HepG2 (cell line): ENCODE measurements at regions not wholly inside any gene's neighbourhood (a gene's known extent, or its start where the extent isn't known, plus 50 kb on each side); places are given as distances from the start of the nearest gene placed in this dataset.

Source experiments
- ATAC-seq: fragments of 200-7000 bp; cut with Tn5 transposase; 3 replicates; pipeline ENCODE4 v1.9.1; 2020; ENCODE audit warnings: mild to moderate bottlenecking, moderate library complexity
- BruUV-seq: library from RNA; stranded (reverse); fragments of 400-500 nt; replicated peaks from 2 replicates; lab custom pipeline; 2021; lab: Mats Ljungman, UMichigan
- CTCF ChIA-PET: fragments of 300-600 bp; formaldehyde crosslinking; extraction: SDS; loops from one replicate; lab custom pipeline; 2021; ENCODE audit warnings: low total read pairs, inconsistent platforms, low intra/inter-chr PET ratio; lab: Yijun Ruan, JAX
- POLR2A ChIA-PET: fragments of 350-600 bp; sonication (Branson Sonifier 250); formaldehyde crosslinking; loops from one replicate; lab custom pipeline; 2020; ENCODE audit warnings: antibody characterized with exemption, inconsistent platforms; lab: Yijun Ruan, JAX
- DNase-seq: peaks from one replicate; pipeline ENCODE4 v3.0.0-alpha.2; 2015; ENCODE audit warnings: low spot score
- FAIRE-seq: peaks from 3 replicates; lab custom pipeline; 2011; peaks lifted over from hg19 to GRCh38; lab: Jason Lieb, UNC
- H2AFZ ChIP-seq: one replicate; pipeline ENCODE4 v1.6.1; 2011; ENCODE audit warnings: low read length, inconsistent platforms
- H3K27ac ChIP-seq: fragments of 300-600 bp; 3 replicates; pipeline ENCODE4 v1.8.0; 2011; ENCODE audit warnings: mixed run types, mild to moderate bottlenecking, mixed read lengths, low read length, inconsistent platforms; ENCODE audit not compliant: insufficient read depth; ENCODE audit errors: extremely low read length
- H3K27me3 ChIP-seq, 2 experiments: fragments of 200-600 bp in 1 of 2; 2 replicates in 1 of 2; 3 replicates in 1 of 2; pipeline versions ENCODE4 v1.6.0 to v1.8.0; 2011; ENCODE audit warnings: low read length in 2 of 2, mild to moderate bottlenecking in 2 of 2, moderate library complexity in 2 of 2, inconsistent platforms in 1 of 2; ENCODE audit not compliant: insufficient read depth in 2 of 2, control insufficient read depth in 1 of 2
- H3K36me3 ChIP-seq, 2 experiments: fragments of 200-600 bp in 1 of 2; replicated peaks in 1 of 2; 2 replicates in 1 of 2; 3 replicates in 1 of 2; pipeline versions ENCODE4 v1.5.1 to v1.8.0; 2011; ENCODE audit warnings: low read length in 2 of 2, inconsistent platforms in 1 of 2; ENCODE audit not compliant: insufficient read depth in 2 of 2, control insufficient read depth in 1 of 2
- H3K4me1 ChIP-seq: 2 replicates; pipeline ENCODE4 v1.5.1; 2012; ENCODE audit warnings: low read length, inconsistent platforms; ENCODE audit not compliant: insufficient read depth
- H3K4me2 ChIP-seq: 2 replicates; pipeline ENCODE4 v1.6.0; 2011; ENCODE audit warnings: low read depth, low read length, inconsistent platforms
- H3K4me3 ChIP-seq, 3 experiments: fragments of 200-600 bp in 1 of 3; sonication (generic), shearing (Covaris generic) in 1 of 3; replicated peaks in 1 of 3; 2 replicates each; pipeline ENCODE4 v1.5.1; 2011 to 2016; ENCODE audit warnings: low read length in 3 of 3, inconsistent platforms in 2 of 3, low read depth in 2 of 3, mild to moderate bottlenecking in 2 of 3, control low read depth in 1 of 3, mixed read lengths in 1 of 3; ENCODE audit not compliant: insufficient read depth in 1 of 3
- H3K79me2 ChIP-seq: one replicate; pipeline ENCODE4 v1.6.1; 2011; ENCODE audit warnings: low read length, inconsistent platforms; ENCODE audit not compliant: insufficient read depth
- H3K9ac ChIP-seq: 2 replicates; pipeline ENCODE4 v1.6.0; 2011; ENCODE audit warnings: mild to moderate bottlenecking, low read depth, low read length, inconsistent platforms; ENCODE audit not compliant: insufficient read depth
- H3K9me3 ChIP-seq: 2 replicates; pipeline ENCODE4 v1.5.1; 2012; ENCODE audit warnings: mild to moderate bottlenecking, low read length
- H4K20me1 ChIP-seq: 2 replicates; pipeline ENCODE4 v1.6.0; 2011; ENCODE audit warnings: inconsistent platforms, mild to moderate bottlenecking, low read length, moderate library complexity; ENCODE audit not compliant: insufficient read depth
- ADNP ChIP-seq: sonication (generic); formaldehyde crosslinking; IDR thresholded peaks from 2 replicates; pipeline ENCODE4 v1.4.0; 2020; ENCODE audit warnings: missing genetic modification reagents
- HNF4A ChIP-seq: sonication (generic); formaldehyde crosslinking; IDR thresholded peaks from 2 replicates; pipeline ENCODE4 v1.4.0; 2020; ENCODE audit warnings: missing genetic modification reagents
- HNF4G ChIP-seq, 2 experiments: sonication (generic) in 1 of 2; formaldehyde crosslinking in 1 of 2; IDR thresholded peaks; 2 replicates each; pipeline versions ENCODE4 v1.4.0 to v1.6.1; 2011 to 2020; ENCODE audit warnings: borderline replicate concordance in 2 of 2, low read depth in 2 of 2, mild to moderate bottlenecking in 2 of 2, low read length in 1 of 2, missing genetic modification reagents in 1 of 2, moderate library complexity in 1 of 2
- MEF2D ChIP-seq: sonication (generic); formaldehyde crosslinking; IDR thresholded peaks from 2 replicates; pipeline ENCODE4 v1.5.1; 2020; ENCODE audit warnings: mild to moderate bottlenecking, missing genetic modification reagents
- NCOR1 ChIP-seq: fragments of 200-600 bp; sonication (generic); IDR thresholded peaks from 2 replicates; pipeline ENCODE4 v1.7.0; 2017; ENCODE audit warnings: antibody characterized with exemption, low read length, borderline replicate concordance
- RARA ChIP-seq: IDR thresholded peaks from 2 replicates; pipeline ENCODE4 v1.6.1; 2016; ENCODE audit warnings: missing genetic modification reagents, missing compliant biosample characterization
- RFX3 ChIP-seq: IDR thresholded peaks from 2 replicates; pipeline ENCODE4 v1.6.1; 2016; ENCODE audit warnings: missing biosample characterization, missing genetic modification reagents
- SKI ChIP-seq: fragments of 450-650 bp; IDR thresholded peaks from one replicate; pipeline ENCODE4 v1.6.1; 2018; ENCODE audit warnings: mild to moderate bottlenecking; ENCODE audit not compliant: partially characterized antibody
- TBL1XR1 ChIP-seq: fragments of 150-350 bp; IDR thresholded peaks from 2 replicates; pipeline ENCODE4 v1.6.1; 2014; ENCODE audit warnings: borderline replicate concordance, low read length; ENCODE audit not compliant: partially characterized antibody
- THYN1 ChIP-seq: sonication (generic); formaldehyde crosslinking; IDR thresholded peaks from 2 replicates; pipeline ENCODE4 v1.8.1; 2023; ENCODE audit warnings: low read depth, mild to moderate bottlenecking, moderate library complexity, missing genetic modification reagents, borderline replicate concordance
- ZNF713 ChIP-seq: sonication (generic); formaldehyde crosslinking; IDR thresholded peaks from 2 replicates; pipeline ENCODE4 v1.4.0; 2020; ENCODE audit warnings: mild to moderate bottlenecking, missing genetic modification reagents
- ZSCAN30 ChIP-seq: sonication (generic); formaldehyde crosslinking; IDR thresholded peaks from 2 replicates; pipeline ENCODE4 v1.5.0; 2020; ENCODE audit warnings: mild to moderate bottlenecking, missing genetic modification reagents
- WGBS: methylation state at CpG from one replicate; pipeline ENCODE4 v1.1.6; 2017; ENCODE audit warnings: low lambda C conversion rate; 5-methylcytosine and 5-hydroxymethylcytosine counted together
- in situ Hi-C: cut with HindIII; loops from 2 replicates; pipeline ENCODE4 v1.10.0; 2017; ENCODE audit warnings: low pct_unique_long_range_greater_than_20kb; ENCODE audit not compliant: extremely low pct_ligation_motif_present
- intact Hi-C: fragments of 100-400 bp; cut with micrococcal nuclease; formaldehyde crosslinking; loops from one replicate; pipeline ENCODE4 v1.10.0; 2022; ENCODE audit not compliant: unreplicated experiment
- TF ChIP-seq, protein P1 (sequence below): sonication (generic); formaldehyde crosslinking; IDR thresholded peaks from 2 replicates; pipeline ENCODE4 v1.4.0; 2020; ENCODE audit warnings: mild to moderate bottlenecking, low read depth, missing genetic modification reagents

DNA sequence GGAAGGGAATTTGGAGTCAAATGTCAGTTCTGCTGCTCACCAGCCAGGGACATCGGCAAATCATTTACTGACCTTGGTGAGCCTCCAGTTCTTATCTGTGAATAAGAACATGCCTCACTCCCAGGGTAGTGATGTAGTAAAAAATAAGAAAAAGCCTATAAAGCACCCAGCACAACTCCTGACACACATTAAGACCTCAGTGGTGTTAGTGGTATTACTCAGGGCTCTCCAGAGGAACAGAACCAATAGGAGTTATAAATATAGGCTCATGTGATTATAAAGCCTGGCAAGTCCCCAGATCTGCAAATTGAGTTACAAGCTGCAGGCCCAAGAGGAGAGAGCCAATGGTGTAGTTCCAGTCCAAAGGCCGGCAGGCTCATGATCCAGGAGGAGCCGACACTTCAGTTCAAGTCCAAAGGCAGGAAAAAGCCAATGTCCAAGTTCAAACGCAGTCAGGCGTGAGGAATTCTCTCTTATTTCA lies 71.3 kb upstream of the EYA2 start:
- CTCF ChIA-PET: interaction anchor here (0.6 kb wide), 1 partner anchor 35 kb away, joined by 3 read pairs; no protein-coding TSS in a partner anchor
- BruUV-seq: no TSS peak
- Histone ChIP-seq H3K36me3 (no peaks in the 10 kb centered on the region), H4K20me1 (no peaks in the 10 kb centered on the region), H2AFZ (no peak overlapping the region), H3K4me2 (no peak overlapping the region), H3K9me3 (no peaks in the 10 kb centered on the region), H3K27me3 (peaks cover 3 to 36% of the 10 kb centered on the region in 2 experiments; a peak in 4 of 5 replicates), H3K79me2 (no peaks in the 10 kb centered on the region), H3K4me1 (peaks cover 7% of the 10 kb centered on the region; the same call in 1 of the 2 replicates), H3K27ac (no peak overlapping the region), H3K9ac (no peak overlapping the region), H3K4me3 (no peak overlapping the region)
- in situ Hi-C loops (no loop called here), intact Hi-C loops (no loop called here)
- DNase-seq (no peak), ATAC-seq (peak; percentile 39; the same call in 2 of the 3 replicates), FAIRE-seq (no peak)
- 4% methylated on average over 5 of the region's 5 CpGs for WGBS
- TF ChIP-seq ZSCAN30 (CRISPR knock-in tag) (no peak), NCOR1 (peak; percentile 40; the same call in 1 of the 2 replicates), SKI (peak; percentile 90), HNF4A (CRISPR knock-in tag) (peak; percentile 41; the same call in 1 of the 2 replicates), MEF2D (CRISPR knock-in tag) (0 out of 2 replicates have a peak, but pooled peaks have one; percentile 32), RARA (CRISPR knock-in tag) (peak; percentile 58; the same call in 1 of the 2 replicates), HNF4G (IDR thresholded peaks at IDR 0.05; ENCODE audit: borderline replicate concordance, low read depth, low read length) (0 out of 2 replicates have a peak, but pooled peaks have one; percentile 11), HNF4G (CRISPR knock-in tag; IDR thresholded peaks at IDR 0.05; ENCODE audit: borderline replicate concordance, low read depth) (no peak), ZNF713 (CRISPR knock-in tag) (no peak), TBL1XR1 (peak; percentile 86), ADNP (CRISPR knock-in tag) (no peak), RFX3 (CRISPR knock-in tag) (no peak), THYN1 (CRISPR knock-in tag) (no peak)
- TF ChIP-seq, protein P1, sequence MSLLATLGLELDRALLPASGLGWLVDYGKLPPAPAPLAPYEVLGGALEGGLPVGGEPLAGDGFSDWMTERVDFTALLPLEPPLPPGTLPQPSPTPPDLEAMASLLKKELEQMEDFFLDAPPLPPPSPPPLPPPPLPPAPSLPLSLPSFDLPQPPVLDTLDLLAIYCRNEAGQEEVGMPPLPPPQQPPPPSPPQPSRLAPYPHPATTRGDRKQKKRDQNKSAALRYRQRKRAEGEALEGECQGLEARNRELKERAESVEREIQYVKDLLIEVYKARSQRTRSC (CRISPR knock-in tag): no peak
- POLR2A ChIA-PET: no interaction called here
